ENCODE measurements at regions not wholly inside any gene's neighbourhood (a gene's known extent, or its start where the extent isn't known, plus 50 kb on each side); places are given as distances from the start of the nearest gene placed in this dataset.

GRCh38 chr18:4797002-4797685 lies 342.0 kb upstream of the DLGAP1 start:
- Mint-ChIP-seq H3K4me3 (ENCODE audit: unreplicated experiment) (no peak overlapping the region), H3K27me3 (ENCODE audit: low read depth) (no peaks in the 10 kb centered on the region), H3K9me3 (ENCODE audit: low read depth) (peaks cover 43% of the 10 kb centered on the region), H3K4me1 (ENCODE audit: low read depth) (peaks cover 12% of the 10 kb centered on the region), H3K36me3 (ENCODE audit: low read depth) (peaks cover 3% of the 10 kb centered on the region), H3K27ac (ENCODE audit: unreplicated experiment) (peak overlapping the region; percentile 73)
- DNase-seq (ENCODE audit: low spot score) = no peak
- TF ChIP-seq CTCF (IDR thresholded peaks at IDR 0.05) = no peak

- TF ChIP-seq CTCF (IDR thresholded peaks at IDR 0.05) = no peak
- Mint-ChIP-seq H3K36me3 (ENCODE audit: low read depth) (peaks cover 3% of the 10 kb centered on the region), H3K9me3 (ENCODE audit: low read depth) (peaks cover 30% of the 10 kb centered on the region), H3K4me3 (ENCODE audit: unreplicated experiment) (no peak overlapping the region), H3K27ac (ENCODE audit: unreplicated experiment) (no peak overlapping the region), H3K4me1 (ENCODE audit: low read depth) (no peaks in the 10 kb centered on the region), H3K27me3 (ENCODE audit: low read depth) (peaks cover 2% of the 10 kb centered on the region)
- DNase-seq (ENCODE audit: low spot score) = no peak
These were observed 334.4 kb upstream of the DLGAP1 start for GRCh38 chr18:4789506-4789905.

GRCh38 chr18:4781873-4782272 lies 326.8 kb upstream of the DLGAP1 start:
- Mint-ChIP-seq H3K9me3 (ENCODE audit: low read depth) (peaks cover 12% of the 10 kb centered on the region), H3K4me1 (ENCODE audit: low read depth) (no peaks in the 10 kb centered on the region), H3K36me3 (ENCODE audit: low read depth) (no peaks in the 10 kb centered on the region), H3K27me3 (ENCODE audit: low read depth) (peaks cover 2% of the 10 kb centered on the region), H3K4me3 (ENCODE audit: unreplicated experiment) (no peak overlapping the region), H3K27ac (ENCODE audit: unreplicated experiment) (no peak overlapping the region)
- no peak for TF ChIP-seq CTCF (IDR thresholded peaks at IDR 0.05)
- no peak for DNase-seq (ENCODE audit: low spot score)

GRCh38 chr18:4765401-4765800 lies 310.3 kb upstream of the DLGAP1 start:
- no peaks in the 10 kb centered on the region for H3K4me1 Mint-ChIP-seq (ENCODE audit: low read depth)
- no peak for DNase-seq (ENCODE audit: low spot score)
- no peak overlapping the region for H3K4me3 Mint-ChIP-seq (ENCODE audit: unreplicated experiment)
- no peaks in the 10 kb centered on the region for H3K36me3 Mint-ChIP-seq (ENCODE audit: low read depth)
- peak; percentile 23 for TF ChIP-seq CTCF (IDR thresholded peaks at IDR 0.05)
- peaks cover 7% of the 10 kb centered on the region for H3K9me3 Mint-ChIP-seq (ENCODE audit: low read depth)
- no peaks in the 10 kb centered on the region for H3K27me3 Mint-ChIP-seq (ENCODE audit: low read depth)
- no peak overlapping the region for H3K27ac Mint-ChIP-seq (ENCODE audit: unreplicated experiment)

GRCh38 chr18:4762330-4762729 lies 307.2 kb upstream of the DLGAP1 start:
- no peak for DNase-seq (ENCODE audit: low spot score)
- Mint-ChIP-seq H3K27me3 (ENCODE audit: low read depth) (no peaks in the 10 kb centered on the region), H3K9me3 (ENCODE audit: low read depth) (no peaks in the 10 kb centered on the region), H3K27ac (ENCODE audit: unreplicated experiment) (no peak overlapping the region), H3K36me3 (ENCODE audit: low read depth) (no peaks in the 10 kb centered on the region), H3K4me3 (ENCODE audit: unreplicated experiment) (no peak overlapping the region), H3K4me1 (ENCODE audit: low read depth) (no peaks in the 10 kb centered on the region)
- TF ChIP-seq CTCF (IDR thresholded peaks at IDR 0.05) = no peak
